T-cell (primary cell): ENCODE measurements at regions not wholly inside any gene's neighbourhood (a gene's known extent, or its start where the extent isn't known, plus 50 kb on each side); places are given as distances from the start of the nearest gene placed in this dataset.

Experiments
- ATAC-seq, 4 experiments: fragments of 200-7000 bp in 3 of 4; fragments of 150-1000 bp in 1 of 4; cut with Tn5 transposase; replicated peaks in 1 of 4; 1 replicate in 3 of 4; 2 replicates in 1 of 4; pipeline ENCODE4 v1.10.0; 2021; ENCODE audit warnings: moderate library complexity in 3 of 4, mild to moderate bottlenecking in 2 of 4, moderate number of reproducible peaks in 1 of 4
- CTCF ChIA-PET, 2 donors: fragments of 300-600 bp; sonication (Branson Sonifier 250); formaldehyde crosslinking; loops; one replicate each; lab custom pipeline; 2022; ENCODE audit warnings: antibody characterized with exemption in 2 of 2; lab: Charles Lee
- POLR2A ChIA-PET, 2 donors: fragments of 300-600 bp; sonication (Branson Sonifier 250); formaldehyde crosslinking; loops; one replicate each; lab custom pipeline; 2022; ENCODE audit warnings: antibody characterized with exemption in 2 of 2; lab: Charles Lee
- DNase-seq, 35 experiments: peaks; one replicate each; pipeline versions ENCODE4 v3.0.0 to v3.0.0-alpha.2; 2013 to 2023
- H3K27ac ChIP-seq: one replicate; pipeline ENCODE4 v1.5.1; 2013; ENCODE audit warnings: low read length
- H3K27me3 ChIP-seq, 2 experiments: replicated peaks in 1 of 2; 1 replicate in 1 of 2; 2 replicates in 1 of 2; pipeline versions ENCODE4 v1.6.1 to v1.7.0; 2013; ENCODE audit warnings: low read length in 1 of 2, mixed read lengths in 1 of 2; ENCODE audit not compliant: control insufficient read depth in 2 of 2, insufficient read depth in 2 of 2; ENCODE audit errors: extremely low read depth in 1 of 2
- H3K36me3 ChIP-seq, 2 donors: 1 replicate in 1 of 2; 2 replicates in 1 of 2; pipeline versions ENCODE4 v1.6.1 to v1.7.0; 2013; ENCODE audit warnings: low read length in 1 of 2; ENCODE audit not compliant: control insufficient read depth in 2 of 2, insufficient read depth in 1 of 2; ENCODE audit errors: extremely low read depth in 1 of 2
- H3K4me1 ChIP-seq, 2 experiments: 1 replicate in 1 of 2; 2 replicates in 1 of 2; pipeline versions ENCODE4 v1.6.1 to v1.7.0; 2013; ENCODE audit warnings: low read length in 2 of 2, mixed read lengths in 1 of 2; ENCODE audit not compliant: insufficient read depth in 2 of 2, control insufficient read depth in 1 of 2; ENCODE audit errors: extremely low read depth in 1 of 2
- H3K4me3 ChIP-seq, 2 donors: 1 replicate in 1 of 2; 2 replicates in 1 of 2; pipeline versions ENCODE4 v1.5.1 to v1.7.0; 2013; ENCODE audit warnings: mild to moderate bottlenecking in 2 of 2, low read length in 1 of 2, moderate library complexity in 1 of 2; ENCODE audit not compliant: control insufficient read depth in 1 of 2; ENCODE audit errors: extremely low read depth in 1 of 2
- H3K9me3 ChIP-seq: 2 replicates; pipeline ENCODE4 v1.7.0; 2013
- H3K27ac Mint-ChIP-seq, 2 donors: one replicate each; pipeline ENCODE4 v1.8.0; 2020 to 2021; ENCODE audit warnings: mild to moderate bottlenecking in 2 of 2, mixed read lengths in 2 of 2
- H3K27me3 Mint-ChIP-seq, 2 donors: one replicate each; pipeline ENCODE4 v1.8.0; 2021 to 2022; ENCODE audit warnings: mixed read lengths in 2 of 2
- H3K36me3 Mint-ChIP-seq: one replicate; pipeline ENCODE4 v1.8.0; 2021; ENCODE audit warnings: mixed read lengths
- H3K4me1 Mint-ChIP-seq, 3 donors: one replicate each; pipeline ENCODE4 v1.8.0; 2020 to 2022; ENCODE audit warnings: mixed read lengths in 3 of 3, mild to moderate bottlenecking in 1 of 3
- H3K4me3 Mint-ChIP-seq, 3 donors: one replicate each; pipeline ENCODE4 v1.8.0; 2020 to 2022; ENCODE audit warnings: mild to moderate bottlenecking in 3 of 3, mixed read lengths in 3 of 3, moderate library complexity in 3 of 3
- H3K9me3 Mint-ChIP-seq, 3 donors: one replicate each; pipeline ENCODE4 v1.8.0; 2020 to 2022; ENCODE audit warnings: mixed read lengths in 3 of 3
- WGBS: methylation state at CpG from one replicate; pipeline ENCODE4 v1.1.5; 2013; ENCODE audit warnings: missing lambda C conversion rate; ENCODE audit not compliant: insufficient coverage; 5-methylcytosine and 5-hydroxymethylcytosine counted together

GRCh38 chr3:65303431-65303830, 615.6 kb upstream of the ADAMTS9 start:
- CTCF ChIA-PET, result no interaction called here
- POLR2A ChIA-PET, result no interaction called here
- Histone ChIP-seq H3K27ac (no peak overlapping the region), H3K4me1 (no peaks in the 10 kb centered on the region), H3K27me3 (no peaks in the 10 kb centered on the region), H3K4me3 (no peak overlapping the region), H3K36me3 (no peaks in the 10 kb centered on the region), H3K9me3 (no peaks in the 10 kb centered on the region)
- WGBS, result 67% methylated on average over 3 of the region's 6 CpGs
- H3K9me3 Mint-ChIP-seq, result peaks cover 0 to 10% (median 2%) of the 10 kb centered on the region in 3 donors
- H3K36me3 Mint-ChIP-seq, result no peaks in the 10 kb centered on the region
- ATAC-seq (no peak), DNase-seq (no peak)
- no peaks in the 10 kb centered on the region for H3K27me3 Mint-ChIP-seq
- no peaks in the 10 kb centered on the region for H3K4me1 Mint-ChIP-seq
- no peak overlapping the region for H3K4me3 Mint-ChIP-seq
- no peak overlapping the region for H3K27ac Mint-ChIP-seq

GRCh38 chr3:65291448-65292125, 603.8 kb upstream of the ADAMTS9 start:
- ChIA-PET POLR2A (no interaction called here), CTCF (no interaction called here)
- H3K9me3 ChIP-seq, result no peaks in the 10 kb centered on the region
- no peaks in the 10 kb centered on the region for H3K36me3 ChIP-seq
- Mint-ChIP-seq H3K36me3 (no peaks in the 10 kb centered on the region), H3K4me3 (no peak overlapping the region), H3K4me1 (no peaks in the 10 kb centered on the region), H3K27me3 (no peaks in the 10 kb centered on the region), H3K9me3 (peaks cover 5 to 8% (median 8%) of the 10 kb centered on the region in 3 donors), H3K27ac (no peak overlapping the region)
- H3K4me1 ChIP-seq, result no peaks in the 10 kb centered on the region
- no CpG with 5 or more reads among the region's 4 CpGs for WGBS
- H3K27ac ChIP-seq, result no peak overlapping the region
- DNase-seq, result no peak
- H3K4me3 ChIP-seq, result no peak overlapping the region
- no peaks in the 10 kb centered on the region for H3K27me3 ChIP-seq
- no peak for ATAC-seq

GRCh38 chr3:65288776-65289175, 601.0 kb upstream of the ADAMTS9 start:
- Mint-ChIP-seq H3K9me3 (peaks cover 4 to 5% (median 4%) of the 10 kb centered on the region in 3 donors), H3K36me3 (no peaks in the 10 kb centered on the region), H3K27me3 (no peaks in the 10 kb centered on the region), H3K27ac (no peak overlapping the region), H3K4me3 (no peak overlapping the region), H3K4me1 (no peaks in the 10 kb centered on the region)
- no peaks in the 10 kb centered on the region for H3K4me1 ChIP-seq
- DNase-seq, result no peak
- H3K27ac ChIP-seq, result no peak overlapping the region
- no peaks in the 10 kb centered on the region for H3K9me3 ChIP-seq
- H3K36me3 ChIP-seq, result no peaks in the 10 kb centered on the region
- WGBS, result 100% methylated on average over 1 of the region's 4 CpGs
- no peak for ATAC-seq
- CTCF ChIA-PET, result no interaction called here
- POLR2A ChIA-PET, result no interaction called here
- no peaks in the 10 kb centered on the region for H3K27me3 ChIP-seq
- no peak overlapping the region for H3K4me3 ChIP-seq

- ATAC-seq, result no peak
- no peaks in the 10 kb centered on the region for H3K4me1 Mint-ChIP-seq
- H3K9me3 Mint-ChIP-seq, result peaks cover 0 to 14% (median 10%) of the 10 kb centered on the region in 3 donors
- H3K36me3 Mint-ChIP-seq, result no peaks in the 10 kb centered on the region
- ChIA-PET POLR2A (no interaction called here), CTCF (no interaction called here)
- Histone ChIP-seq H3K27ac (no peak overlapping the region), H3K4me1 (no peaks in the 10 kb centered on the region), H3K4me3 (no peak overlapping the region), H3K36me3 (no peaks in the 10 kb centered on the region), H3K27me3 (no peaks in the 10 kb centered on the region), H3K9me3 (no peaks in the 10 kb centered on the region)
- DNase-seq, result no peak
- no peak overlapping the region for H3K27ac Mint-ChIP-seq
- WGBS, result no CpG with 5 or more reads among the region's 2 CpGs
- H3K4me3 Mint-ChIP-seq, result no peak overlapping the region
- no peaks in the 10 kb centered on the region for H3K27me3 Mint-ChIP-seq
Measured at GRCh38 chr3:65285956-65286355, 598.2 kb upstream of the ADAMTS9 start.

- Mint-ChIP-seq H3K27ac (no peak overlapping the region), H3K27me3 (peaks cover 0 to 2% of the 10 kb centered on the region in 2 donors), H3K36me3 (no peaks in the 10 kb centered on the region), H3K9me3 (peaks cover 0 to 14% (median 10%) of the 10 kb centered on the region in 3 donors), H3K4me3 (no peak overlapping the region), H3K4me1 (no peaks in the 10 kb centered on the region)
- Histone ChIP-seq H3K4me1 (no peaks in the 10 kb centered on the region), H3K27me3 (no peaks in the 10 kb centered on the region), H3K4me3 (no peak overlapping the region), H3K36me3 (no peaks in the 10 kb centered on the region), H3K9me3 (no peaks in the 10 kb centered on the region), H3K27ac (no peak overlapping the region)
- CTCF ChIA-PET, result no interaction called here
- DNase-seq (no peak), ATAC-seq (no peak)
- WGBS, result no CpG with 5 or more reads among the region's 1 CpG
- POLR2A ChIA-PET, result no interaction called here
Measured at GRCh38 chr3:65284961-65285360, 597.2 kb upstream of the ADAMTS9 start.

- no peak for ATAC-seq
- POLR2A ChIA-PET, result no interaction called here
- Histone ChIP-seq H3K9me3 (no peaks in the 10 kb centered on the region), H3K27ac (no peak overlapping the region), H3K4me1 (no peaks in the 10 kb centered on the region), H3K4me3 (no peak overlapping the region), H3K36me3 (no peaks in the 10 kb centered on the region), H3K27me3 (no peaks in the 10 kb centered on the region)
- no peaks in the 10 kb centered on the region for H3K36me3 Mint-ChIP-seq
- no peak overlapping the region for H3K4me3 Mint-ChIP-seq
- no peak overlapping the region for H3K27ac Mint-ChIP-seq
- no peaks in the 10 kb centered on the region for H3K4me1 Mint-ChIP-seq
- no peak for DNase-seq
- WGBS, result 78% methylated on average over 5 of the region's 6 CpGs
- H3K27me3 Mint-ChIP-seq, result peaks cover 0 to 2% of the 10 kb centered on the region in 2 donors
- peaks cover 0 to 14% (median 10%) of the 10 kb centered on the region in 3 donors for H3K9me3 Mint-ChIP-seq
- CTCF ChIA-PET, result no interaction called here
Measured at GRCh38 chr3:65284546-65284945, 596.7 kb upstream of the ADAMTS9 start.
